ENCODE measurements at regions not wholly inside any gene's neighbourhood (a gene's known extent, or its start where the extent isn't known, plus 50 kb on each side); places are given as distances from the start of the nearest gene placed in this dataset.
"Not testable (repeated sequence)": the region's sequence is repeated elsewhere in the genome, so short reads cannot be mapped to it uniquely, and the experiment has no call there.

DNA sequence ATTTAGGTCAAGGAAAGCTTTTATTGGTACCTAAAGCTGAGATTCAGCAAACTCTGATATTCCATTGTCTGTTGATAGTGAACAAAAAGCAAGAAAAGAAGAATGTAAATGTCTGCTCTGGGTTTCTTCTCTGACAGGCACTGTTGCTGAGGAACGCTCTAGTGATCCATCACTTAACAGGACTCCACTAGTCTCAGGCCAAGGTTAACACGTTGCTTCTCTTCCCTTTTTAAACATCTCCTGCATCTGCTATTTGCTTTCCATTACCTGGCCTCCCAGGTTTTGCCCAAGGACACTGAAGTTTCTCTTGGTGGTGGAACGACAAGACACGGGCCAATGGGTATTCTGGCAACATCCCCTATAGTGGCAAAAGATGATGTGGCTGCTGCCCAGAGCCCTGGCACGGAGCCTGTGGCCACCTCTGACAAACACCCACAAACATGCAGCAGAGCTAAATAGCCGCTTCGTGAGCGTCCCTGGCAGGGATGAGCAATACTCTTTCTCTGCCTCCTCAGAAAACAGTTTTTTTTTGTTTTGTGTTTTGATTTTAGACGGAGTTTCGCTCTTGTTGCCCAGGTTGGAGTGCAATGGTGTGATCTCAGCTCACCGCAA lies 97.8 kb upstream of the AKAP13 start:
- no peaks in the 10 kb centered on the region for H3K9me3 ChIP-seq
- H3K27me3 ChIP-seq, result no peaks in the 10 kb centered on the region
- DNase-seq (ENCODE audit: low spot score in 2 of 2), result no peak
- no peak overlapping the region for H3K4me3 ChIP-seq
- H3K27ac ChIP-seq, result no peak overlapping the region
- TF ChIP-seq, protein P1, sequence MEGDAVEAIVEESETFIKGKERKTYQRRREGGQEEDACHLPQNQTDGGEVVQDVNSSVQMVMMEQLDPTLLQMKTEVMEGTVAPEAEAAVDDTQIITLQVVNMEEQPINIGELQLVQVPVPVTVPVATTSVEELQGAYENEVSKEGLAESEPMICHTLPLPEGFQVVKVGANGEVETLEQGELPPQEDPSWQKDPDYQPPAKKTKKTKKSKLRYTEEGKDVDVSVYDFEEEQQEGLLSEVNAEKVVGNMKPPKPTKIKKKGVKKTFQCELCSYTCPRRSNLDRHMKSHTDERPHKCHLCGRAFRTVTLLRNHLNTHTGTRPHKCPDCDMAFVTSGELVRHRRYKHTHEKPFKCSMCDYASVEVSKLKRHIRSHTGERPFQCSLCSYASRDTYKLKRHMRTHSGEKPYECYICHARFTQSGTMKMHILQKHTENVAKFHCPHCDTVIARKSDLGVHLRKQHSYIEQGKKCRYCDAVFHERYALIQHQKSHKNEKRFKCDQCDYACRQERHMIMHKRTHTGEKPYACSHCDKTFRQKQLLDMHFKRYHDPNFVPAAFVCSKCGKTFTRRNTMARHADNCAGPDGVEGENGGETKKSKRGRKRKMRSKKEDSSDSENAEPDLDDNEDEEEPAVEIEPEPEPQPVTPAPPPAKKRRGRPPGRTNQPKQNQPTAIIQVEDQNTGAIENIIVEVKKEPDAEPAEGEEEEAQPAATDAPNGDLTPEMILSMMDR (IDR thresholded peaks at IDR 0.05), result no peak
- no peaks in the 10 kb centered on the region for H3K36me3 ChIP-seq
- intact Hi-C loops (cut with DNase I), result no loop called here
- H3K4me1 ChIP-seq, result no peaks in the 10 kb centered on the region

DNA sequence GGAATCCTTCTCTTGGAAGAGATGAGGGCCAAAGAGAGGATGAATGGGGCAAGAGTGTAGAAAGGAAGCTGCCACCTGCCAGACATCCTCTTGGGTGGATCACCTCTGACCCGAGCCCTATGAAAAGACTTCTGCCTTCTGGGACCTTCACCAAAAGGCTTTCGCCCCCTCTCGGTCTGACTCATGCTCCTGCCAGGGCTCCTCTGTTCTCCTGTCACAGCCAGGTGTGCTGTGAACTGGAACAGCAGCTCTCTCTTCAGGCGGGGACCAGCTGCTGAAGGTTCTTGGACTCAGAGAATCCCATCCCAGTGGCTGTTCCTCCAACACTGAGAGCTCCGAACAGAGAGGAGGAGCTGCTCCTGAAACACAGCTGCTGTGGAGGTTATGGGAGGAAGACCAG lies 96.6 kb upstream of the AKAP13 start:
- H3K4me3 ChIP-seq; intact Hi-C loops (cut with DNase I); H3K4me1 ChIP-seq; H3K9me3 ChIP-seq; DNase-seq (ENCODE audit: low spot score in 2 of 2); H3K27me3 ChIP-seq; H3K27ac ChIP-seq; H3K36me3 ChIP-seq: not testable (repeated sequence)

DNA sequence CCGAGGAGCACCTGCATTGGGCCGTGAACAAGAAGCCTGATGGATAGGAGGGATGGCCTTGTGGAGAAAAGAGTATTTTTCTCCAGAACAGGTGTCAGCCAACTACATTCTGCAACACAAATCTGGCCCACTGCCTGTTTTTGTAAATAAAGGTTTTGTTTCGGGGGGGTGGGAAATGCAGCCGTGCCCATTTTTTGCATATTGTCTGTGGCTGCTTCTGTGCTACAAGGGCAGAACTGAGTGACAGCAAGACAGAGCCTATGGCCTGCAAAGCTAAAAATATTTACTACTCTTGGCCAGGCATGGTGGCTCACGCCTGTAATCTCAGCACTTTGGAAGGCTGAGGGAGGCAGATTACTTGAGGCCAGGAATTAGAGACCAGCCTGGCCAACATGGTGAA lies 95.9 kb upstream of the AKAP13 start:
- no peak overlapping the region for H3K27ac ChIP-seq
- TF ChIP-seq, protein P1 (IDR thresholded peaks at IDR 0.05), result no peak
- H3K9me3 ChIP-seq, result no peaks in the 10 kb centered on the region
- intact Hi-C loops (cut with DNase I), result no loop called here
- H3K4me1 ChIP-seq, result no peaks in the 10 kb centered on the region
- H3K4me3 ChIP-seq, result no peak overlapping the region
- H3K27me3 ChIP-seq, result no peaks in the 10 kb centered on the region
- no peak for DNase-seq (ENCODE audit: low spot score in 2 of 2)
- H3K36me3 ChIP-seq, result no peaks in the 10 kb centered on the region

DNA sequence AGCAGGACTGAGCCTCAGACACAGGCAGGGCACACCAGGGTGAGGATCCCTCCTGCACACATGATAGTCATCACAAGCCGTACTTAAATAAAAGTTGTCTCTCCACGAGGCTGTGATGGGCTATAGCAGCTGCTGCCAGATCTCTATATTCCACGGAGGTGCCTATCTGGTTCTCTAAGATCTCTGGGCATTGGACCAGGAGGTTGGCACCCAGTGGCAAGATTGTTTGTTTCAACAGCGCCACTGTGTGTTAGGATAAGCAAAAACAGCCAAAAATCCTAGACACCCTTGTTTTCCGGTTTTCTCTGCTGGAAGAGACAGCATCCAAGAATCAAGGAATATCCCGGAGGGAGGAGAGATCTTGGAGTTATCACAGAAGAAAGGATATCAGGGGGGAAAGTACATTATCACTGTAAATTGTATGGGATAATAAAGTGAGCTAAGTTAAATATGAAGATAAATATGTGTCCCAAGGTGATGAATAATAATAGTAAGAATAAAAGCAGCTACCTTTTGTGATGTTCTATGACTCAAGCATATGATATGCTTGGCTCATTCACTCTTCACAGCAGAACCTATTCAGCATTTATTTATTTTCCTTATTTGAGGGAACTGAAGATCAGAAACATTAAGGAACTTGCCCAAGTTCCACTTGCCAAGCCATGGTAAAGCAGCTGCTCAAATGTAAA lies 90.6 kb upstream of the AKAP13 start:
- intact Hi-C loops (cut with DNase I), result no loop called here
- no peak overlapping the region for H3K27ac ChIP-seq
- H3K4me3 ChIP-seq, result no peak overlapping the region
- H3K9me3 ChIP-seq, result no peaks in the 10 kb centered on the region
- H3K36me3 ChIP-seq, result no peaks in the 10 kb centered on the region
- TF ChIP-seq, protein P1 (IDR thresholded peaks at IDR 0.05), result peak; percentile 31 to 56 (median 37)
- H3K27me3 ChIP-seq, result no peaks in the 10 kb centered on the region
- no peaks in the 10 kb centered on the region for H3K4me1 ChIP-seq
- DNase-seq (ENCODE audit: low spot score in 2 of 2), result no peak

DNA sequence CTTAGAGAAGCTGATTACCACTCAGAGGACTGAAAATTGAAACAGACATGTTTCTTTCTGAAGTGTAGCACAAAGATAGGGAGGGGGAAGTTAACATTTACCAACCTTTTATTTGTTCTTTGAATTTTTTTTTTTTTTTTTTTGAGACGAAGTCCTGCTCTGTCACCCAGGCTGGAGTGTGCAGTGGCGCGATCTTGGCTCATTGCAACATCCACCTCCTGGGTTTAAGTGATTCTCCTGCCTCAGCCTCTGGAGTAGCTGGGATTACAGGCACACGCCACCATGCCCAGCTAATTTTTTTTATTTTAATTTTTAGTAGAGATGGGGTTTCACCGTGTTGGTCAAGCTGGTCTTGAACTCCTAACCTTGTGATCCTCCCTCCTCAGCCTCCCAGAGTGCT lies 87.8 kb upstream of the AKAP13 start:
- H3K36me3 ChIP-seq; H3K27ac ChIP-seq; H3K27me3 ChIP-seq; intact Hi-C loops (cut with DNase I); H3K9me3 ChIP-seq; DNase-seq (ENCODE audit: low spot score in 2 of 2); H3K4me3 ChIP-seq; H3K4me1 ChIP-seq: not testable (repeated sequence)

DNA sequence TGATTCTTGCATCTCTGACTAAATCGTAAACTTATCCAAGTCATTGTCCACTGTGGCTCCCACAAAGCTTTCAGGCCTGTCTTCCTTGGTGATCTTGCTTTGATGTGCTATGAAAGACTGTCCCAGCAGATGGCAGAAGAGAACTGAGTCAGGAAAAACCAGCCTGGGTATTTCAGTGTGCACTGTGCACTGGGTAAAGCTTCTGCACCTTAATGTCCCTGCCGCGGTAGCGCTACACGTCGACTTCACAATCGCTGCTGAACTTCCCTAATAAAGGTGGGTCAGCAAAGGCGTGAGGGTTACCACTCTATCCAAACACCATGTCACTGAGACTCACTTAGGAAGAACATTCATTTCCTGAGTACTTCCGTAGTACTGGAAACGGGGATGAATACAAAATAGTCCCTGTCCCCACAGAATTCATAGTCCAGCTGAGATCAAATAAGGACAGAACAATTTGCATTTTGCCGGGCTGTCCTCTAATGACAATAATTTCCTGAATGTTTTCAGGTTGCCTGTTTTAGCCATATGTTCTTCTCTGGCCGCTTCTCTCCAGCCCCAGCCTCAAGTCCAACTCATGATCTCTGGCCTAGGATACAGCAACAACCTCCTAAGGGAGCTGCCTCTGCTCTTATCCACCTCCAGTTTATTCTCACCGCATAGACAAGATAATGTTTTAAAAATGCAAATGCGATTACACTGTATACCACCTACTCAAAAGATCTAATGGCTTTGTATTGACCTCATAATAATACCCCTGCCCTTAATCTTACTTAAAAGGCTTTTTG lies 83.6 kb upstream of the AKAP13 start:
- H3K9me3 ChIP-seq, result no peaks in the 10 kb centered on the region
- no peaks in the 10 kb centered on the region for H3K4me1 ChIP-seq
- no peak overlapping the region for H3K27ac ChIP-seq
- peak overlapping the region; percentile 26 to 39 for H3K4me3 ChIP-seq
- TF ChIP-seq, protein P1 (IDR thresholded peaks at IDR 0.05), result peak; percentile 72 to 77 (median 74)
- no peaks in the 10 kb centered on the region for H3K27me3 ChIP-seq
- intact Hi-C loops (cut with DNase I), result loop anchor here (2.0 to 5.0 kb wide), 3 partner anchors 115 to 535 kb away; no protein-coding TSS in a partner anchor
- H3K36me3 ChIP-seq, result no peaks in the 10 kb centered on the region
- DNase-seq (ENCODE audit: low spot score in 2 of 2), result peak; percentile 13 to 80

All from ascending aorta (tissue), 2 donors.